Cardiac fibroblast (primary cell): ENCODE measurements at regions not wholly inside any gene's neighbourhood (a gene's known extent, or its start where the extent isn't known, plus 50 kb on each side); places are given as distances from the start of the nearest gene placed in this dataset.

Source experiments
- DNase-seq, 2 donors: peaks; one replicate each; pipeline versions ENCODE4 v3.0.0 to v3.0.0-alpha.2; 2010; ENCODE audit warnings: low read depth in 2 of 2
- H3K4me3 ChIP-seq, 2 donors: replicated peaks in 1 of 2; 1 replicate in 1 of 2; 2 replicates in 1 of 2; pipeline ENCODE4 v1.5.1; 2011; ENCODE audit warnings: low read depth in 2 of 2, low read length in 2 of 2, mild to moderate bottlenecking in 2 of 2, moderate library complexity in 1 of 2
- TF ChIP-seq, protein P1 (sequence below): IDR thresholded peaks from one replicate; pipeline ENCODE4 v1.5.1; 2011; ENCODE audit warnings: low read depth, mild to moderate bottlenecking, low read length, inconsistent platforms

DNA sequence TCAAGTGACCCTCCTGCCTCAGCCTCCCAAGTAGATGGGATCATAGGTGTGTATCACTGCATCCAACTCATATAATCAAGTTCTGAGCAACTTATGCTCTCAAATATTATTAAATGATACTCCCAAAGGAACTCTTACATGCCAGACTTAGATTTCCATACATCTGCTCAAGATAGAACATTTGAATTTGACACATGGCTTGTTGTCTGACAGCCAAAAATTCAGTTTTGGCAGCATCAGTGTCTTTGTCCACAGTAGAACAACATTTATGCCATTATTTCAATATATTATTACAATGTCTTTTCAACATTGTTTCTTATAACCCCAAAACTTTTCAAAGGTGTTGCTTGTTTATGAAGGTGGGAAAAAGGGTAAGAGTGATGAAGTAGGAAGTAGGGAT is 116.2 kb downstream of the SUCNR1 start:
- TF ChIP-seq, protein P1, sequence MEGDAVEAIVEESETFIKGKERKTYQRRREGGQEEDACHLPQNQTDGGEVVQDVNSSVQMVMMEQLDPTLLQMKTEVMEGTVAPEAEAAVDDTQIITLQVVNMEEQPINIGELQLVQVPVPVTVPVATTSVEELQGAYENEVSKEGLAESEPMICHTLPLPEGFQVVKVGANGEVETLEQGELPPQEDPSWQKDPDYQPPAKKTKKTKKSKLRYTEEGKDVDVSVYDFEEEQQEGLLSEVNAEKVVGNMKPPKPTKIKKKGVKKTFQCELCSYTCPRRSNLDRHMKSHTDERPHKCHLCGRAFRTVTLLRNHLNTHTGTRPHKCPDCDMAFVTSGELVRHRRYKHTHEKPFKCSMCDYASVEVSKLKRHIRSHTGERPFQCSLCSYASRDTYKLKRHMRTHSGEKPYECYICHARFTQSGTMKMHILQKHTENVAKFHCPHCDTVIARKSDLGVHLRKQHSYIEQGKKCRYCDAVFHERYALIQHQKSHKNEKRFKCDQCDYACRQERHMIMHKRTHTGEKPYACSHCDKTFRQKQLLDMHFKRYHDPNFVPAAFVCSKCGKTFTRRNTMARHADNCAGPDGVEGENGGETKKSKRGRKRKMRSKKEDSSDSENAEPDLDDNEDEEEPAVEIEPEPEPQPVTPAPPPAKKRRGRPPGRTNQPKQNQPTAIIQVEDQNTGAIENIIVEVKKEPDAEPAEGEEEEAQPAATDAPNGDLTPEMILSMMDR: no peak
- peak in 1 of 2 donors; percentile 42 for DNase-seq
- H3K4me3 ChIP-seq: no peak overlapping the region

DNA sequence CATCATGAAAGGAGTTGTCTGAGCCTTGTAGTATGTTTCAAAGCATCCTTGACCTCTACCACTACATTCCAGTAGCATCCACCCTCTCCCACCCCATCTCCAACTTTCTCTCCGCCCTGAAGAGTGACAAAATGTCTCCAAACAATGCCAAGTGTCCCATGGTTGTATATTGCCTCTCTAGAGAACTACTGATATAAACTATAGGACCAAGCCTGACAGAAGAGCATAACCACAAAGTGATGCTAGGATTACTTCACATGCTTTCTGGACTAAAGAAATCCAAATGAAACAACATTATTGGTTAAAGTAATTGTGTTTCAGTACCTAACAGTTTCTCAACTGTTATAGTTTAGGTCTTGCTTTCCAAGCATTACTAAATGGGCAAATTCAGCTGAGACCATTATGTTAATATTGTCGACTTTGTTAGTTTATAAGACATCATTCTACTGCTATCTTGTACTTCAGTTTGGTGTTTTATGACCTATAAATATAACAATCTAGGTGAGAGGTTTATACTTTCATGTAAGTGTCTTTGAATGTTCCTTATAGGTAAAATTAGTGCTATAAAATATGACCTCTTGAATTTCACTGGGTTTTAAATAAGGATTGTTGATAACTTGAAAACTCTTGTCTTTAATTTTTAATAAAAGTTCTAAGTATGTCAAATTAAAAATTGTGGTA is 117.4 kb downstream of the SUCNR1 start:
- TF ChIP-seq, protein P1: no peak
- DNase-seq: no peak
- H3K4me3 ChIP-seq: no peak overlapping the region

DNA sequence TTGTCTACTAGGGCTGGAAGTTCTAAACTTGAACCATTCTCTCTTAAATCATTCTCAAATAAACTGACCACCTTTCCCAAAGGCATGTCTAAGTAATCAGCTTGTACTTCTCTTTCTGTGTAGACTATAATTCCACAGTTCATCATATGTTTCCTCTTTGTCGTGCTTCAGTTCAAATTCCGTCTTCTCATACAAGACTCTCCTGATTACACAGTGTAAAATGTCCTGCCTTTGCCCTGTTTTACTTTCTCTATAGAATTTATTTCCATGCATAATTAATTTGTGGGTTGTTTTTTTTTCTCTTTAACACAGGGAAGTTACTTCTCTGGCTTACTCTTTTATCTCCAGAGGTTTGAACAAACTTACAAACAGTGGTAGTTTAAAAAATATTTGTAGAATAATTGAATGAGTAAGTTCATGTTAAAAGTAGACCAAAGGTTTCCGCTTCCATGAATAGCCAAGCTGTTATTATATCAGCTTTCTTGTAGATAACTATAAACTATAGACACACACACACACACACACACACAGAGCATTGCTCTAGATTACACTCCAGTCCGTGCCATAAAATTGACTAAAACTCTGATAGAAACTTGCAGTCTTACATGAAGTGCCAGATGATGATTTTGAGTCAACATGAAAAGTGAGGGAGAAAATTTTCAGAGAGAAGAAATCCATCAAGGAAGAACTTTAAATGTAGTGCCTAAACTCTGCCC is 119.0 kb downstream of the SUCNR1 start:
- no peak for DNase-seq
- TF ChIP-seq, protein P1: no peak
- no peak overlapping the region for H3K4me3 ChIP-seq

- TF ChIP-seq, protein P1: no peak
- no peak overlapping the region for H3K4me3 ChIP-seq
- DNase-seq: no peak
Observed at GRCh38 chr3:151995091-151995490, 121.6 kb downstream of the SUCNR1 start.

DNA sequence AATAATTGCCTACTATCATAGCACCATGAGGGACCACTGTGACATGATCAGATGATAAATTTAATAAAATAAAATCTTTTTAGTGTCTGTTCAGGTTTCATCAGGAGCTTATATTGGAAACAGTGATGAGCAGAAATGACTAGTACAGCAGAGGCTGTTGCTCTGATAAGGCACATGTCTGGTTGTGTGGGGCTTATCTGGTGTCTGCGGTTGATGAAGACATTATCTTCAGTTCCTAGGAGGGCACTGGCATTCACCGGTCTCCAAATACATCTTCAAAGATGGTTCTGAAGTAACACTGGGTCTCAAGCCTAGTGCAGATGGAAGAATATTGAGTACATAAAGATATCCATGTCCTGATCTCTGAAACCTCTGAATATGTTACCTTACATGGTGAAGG is 125.3 kb downstream of the SUCNR1 start:
- no peak for DNase-seq
- TF ChIP-seq, protein P1: no peak
- H3K4me3 ChIP-seq: no peak overlapping the region

- no peak overlapping the region for H3K4me3 ChIP-seq
- DNase-seq: no peak
- TF ChIP-seq, protein P1: no peak
Observed at GRCh38 chr3:151999936-152000335, 126.5 kb downstream of the SUCNR1 start.
